CD4-positive, alpha-beta T cell treated with Interleukin-15 for 1 hour (primary cell): ENCODE measurements at regions not wholly inside any gene's neighbourhood (a gene's known extent, or its start where the extent isn't known, plus 50 kb on each side); places are given as distances from the start of the nearest gene placed in this dataset.
A peak's percentile ranks its signal among the peaks of the same experiment; 100 is the strongest.

Source experiments
- DNase-seq: peaks from one replicate; pipeline ENCODE4 v3.0.0-alpha.2; 2020

DNA sequence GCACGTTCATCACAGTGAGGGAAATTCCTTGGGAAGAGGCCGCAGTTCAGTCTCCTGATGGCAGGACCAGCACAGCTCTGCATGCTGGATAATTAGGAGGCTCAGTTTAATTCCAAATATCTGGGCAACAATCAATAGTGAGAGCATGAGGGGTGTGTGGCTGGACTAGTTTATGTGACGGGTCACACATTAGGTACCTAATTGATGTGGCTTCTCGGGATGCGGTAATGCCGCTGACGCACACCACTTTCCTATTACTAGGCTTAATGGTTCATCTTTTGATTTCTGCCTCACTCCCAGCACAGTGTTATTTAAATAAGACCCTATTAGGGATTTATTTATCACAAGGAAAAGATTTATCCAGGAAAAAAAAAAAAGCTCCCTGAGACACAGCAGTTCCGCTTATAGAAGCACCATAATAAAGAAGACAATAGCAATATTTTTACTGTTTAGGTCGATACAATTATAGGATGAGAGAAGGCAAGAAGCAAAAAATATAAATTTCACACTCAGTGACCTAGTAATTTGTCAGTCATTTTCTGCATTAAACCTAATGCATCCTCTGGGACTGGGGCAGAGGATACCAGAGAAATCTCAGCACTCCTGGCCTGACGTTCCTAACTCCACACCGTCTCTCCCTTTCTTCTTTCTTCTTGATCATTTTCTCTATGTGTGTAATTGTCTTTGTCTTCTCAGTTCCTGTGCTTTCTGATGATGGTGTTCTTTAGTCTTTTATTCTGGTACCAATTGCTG, 264.7 kb upstream of the SLC14A2 start:
- DNase-seq: no peak

DNA sequence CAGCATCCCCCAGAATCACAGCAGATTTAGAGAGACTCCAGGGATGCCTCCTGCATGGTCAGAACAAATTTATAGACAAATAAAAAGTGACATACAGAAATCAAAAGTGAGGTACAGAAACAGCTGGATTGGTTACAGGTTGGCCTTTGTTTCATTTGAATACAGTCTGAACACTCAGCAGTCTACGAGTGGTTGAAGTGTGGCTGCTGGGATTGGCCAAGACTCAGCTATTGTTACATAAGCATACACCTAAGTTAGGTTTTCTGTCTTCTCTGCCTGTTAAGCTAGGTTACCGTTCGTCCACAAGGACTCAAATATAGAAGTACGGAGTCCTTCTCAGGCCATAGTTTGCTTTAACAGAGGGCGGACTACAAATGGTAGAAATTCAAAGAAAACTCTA, 262.4 kb upstream of the SLC14A2 start:
- DNase-seq: no peak

DNA sequence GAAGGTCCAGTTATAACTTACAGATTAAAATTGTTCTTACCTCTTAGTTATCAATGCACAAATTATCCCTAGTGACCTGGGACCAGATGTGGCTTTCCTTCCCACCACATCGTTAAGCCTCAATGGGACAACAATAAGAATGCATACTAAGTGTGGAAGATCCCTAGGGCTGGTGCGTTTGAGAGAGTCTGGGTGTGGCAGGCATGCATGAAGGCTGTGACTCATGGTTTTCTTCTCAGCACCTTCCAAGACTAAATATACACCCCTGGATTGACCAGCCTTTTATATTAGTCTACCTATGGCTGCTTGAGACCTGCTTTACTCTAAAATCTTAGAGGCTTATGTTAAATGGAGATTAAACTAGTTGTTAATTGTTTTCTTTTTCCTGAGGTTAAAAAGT, 261.7 kb upstream of the SLC14A2 start:
- no peak for DNase-seq

DNA sequence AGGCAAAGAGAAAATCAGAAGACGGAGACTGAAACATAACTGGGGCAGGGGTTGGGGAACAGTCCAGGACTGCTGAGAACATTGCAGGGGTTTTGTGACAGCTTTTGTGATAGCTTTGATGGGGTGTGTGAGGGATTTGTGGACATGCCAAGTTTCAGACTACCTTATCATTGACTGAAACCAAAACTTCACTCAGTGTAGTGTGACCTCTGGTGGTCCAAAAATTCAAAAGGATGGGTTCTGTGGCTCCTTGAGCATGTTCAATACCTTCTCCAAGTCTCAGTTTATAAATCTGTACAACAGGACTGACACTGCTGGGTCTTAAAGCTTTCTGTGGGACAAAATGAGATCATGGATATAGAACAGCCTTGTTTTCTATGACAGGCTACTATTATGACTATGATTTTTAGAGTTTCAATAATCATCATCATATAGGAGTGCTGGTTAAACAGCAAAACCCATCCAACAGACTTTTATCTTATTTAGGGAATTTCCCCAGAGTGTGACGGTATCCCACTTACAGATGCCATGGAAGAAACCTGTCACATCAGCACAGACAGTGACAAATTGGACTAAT, 259.2 kb upstream of the SLC14A2 start:
- no peak for DNase-seq

DNA sequence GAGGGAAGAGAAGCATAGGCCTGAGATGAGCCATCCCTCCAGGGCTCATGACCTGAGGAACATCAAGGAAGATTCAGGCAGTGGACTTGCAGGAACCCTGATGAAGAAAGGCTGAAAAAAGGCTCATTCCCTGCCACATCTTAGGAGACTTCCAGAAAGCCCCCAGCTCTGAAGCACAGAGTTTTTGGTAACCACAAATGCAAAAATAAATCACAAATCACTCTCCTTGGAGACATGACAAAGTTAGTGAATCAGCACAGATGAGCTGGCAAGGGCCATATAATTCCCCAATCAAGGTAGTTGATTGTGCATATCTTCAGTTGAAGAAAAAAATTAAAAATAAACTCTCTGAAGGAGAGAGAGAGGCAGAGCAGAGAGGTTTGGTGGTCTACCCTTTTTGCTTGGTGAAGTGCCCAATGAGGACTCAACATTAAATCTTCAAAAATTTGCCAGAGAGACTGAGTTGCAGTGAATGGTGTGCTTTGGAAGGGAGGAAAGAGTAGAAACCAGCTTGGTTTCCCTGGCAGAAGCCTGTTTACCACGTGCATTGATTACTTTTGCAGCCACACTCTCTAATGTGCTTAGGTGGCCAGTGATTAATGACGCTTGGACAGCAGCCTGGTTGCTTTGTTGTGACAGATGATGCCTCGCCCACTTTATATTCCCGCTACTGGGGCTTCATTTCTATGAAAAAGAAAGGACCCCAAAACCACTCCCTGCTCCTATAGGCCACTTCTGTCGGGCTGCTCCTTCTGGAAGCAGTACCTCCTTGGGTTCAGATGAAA, 257.4 kb upstream of the SLC14A2 start:
- DNase-seq: no peak

DNA sequence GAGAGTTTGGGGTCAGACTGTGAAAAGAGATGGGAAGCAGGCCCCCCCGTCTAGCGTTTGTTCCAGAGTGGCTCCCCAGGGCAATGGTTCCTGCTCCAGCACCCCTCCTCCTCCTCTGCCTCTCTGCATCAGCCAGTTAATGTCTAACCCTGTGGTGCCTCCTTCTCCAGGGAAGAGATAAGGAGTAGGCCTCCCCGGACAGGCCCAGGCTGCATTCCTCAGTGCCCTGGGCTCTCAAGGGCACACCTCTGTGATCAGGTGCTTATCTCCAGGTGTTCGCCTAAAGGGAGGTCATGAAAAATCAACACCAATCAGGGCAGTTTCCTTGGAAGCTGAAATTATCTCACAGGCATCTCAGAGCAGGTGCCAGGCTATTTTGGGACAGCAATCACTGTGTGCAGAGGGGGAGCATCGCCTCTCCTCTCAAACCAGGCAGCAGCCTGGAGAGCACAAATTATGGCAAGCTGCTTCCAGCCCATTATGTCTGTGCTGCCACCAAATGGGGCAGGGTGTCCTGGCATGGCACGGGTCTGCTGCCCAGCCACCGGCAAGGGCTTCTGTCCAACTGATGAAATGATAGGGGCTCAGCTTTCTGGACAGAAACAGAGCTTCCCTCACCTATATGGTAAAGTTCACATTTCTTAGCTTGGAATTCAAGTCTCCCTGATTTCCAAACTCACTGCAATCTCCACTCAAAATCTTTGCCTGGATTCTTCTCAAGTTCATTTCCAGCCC, 255.8 kb upstream of the SLC14A2 start:
- DNase-seq: no peak

DNA sequence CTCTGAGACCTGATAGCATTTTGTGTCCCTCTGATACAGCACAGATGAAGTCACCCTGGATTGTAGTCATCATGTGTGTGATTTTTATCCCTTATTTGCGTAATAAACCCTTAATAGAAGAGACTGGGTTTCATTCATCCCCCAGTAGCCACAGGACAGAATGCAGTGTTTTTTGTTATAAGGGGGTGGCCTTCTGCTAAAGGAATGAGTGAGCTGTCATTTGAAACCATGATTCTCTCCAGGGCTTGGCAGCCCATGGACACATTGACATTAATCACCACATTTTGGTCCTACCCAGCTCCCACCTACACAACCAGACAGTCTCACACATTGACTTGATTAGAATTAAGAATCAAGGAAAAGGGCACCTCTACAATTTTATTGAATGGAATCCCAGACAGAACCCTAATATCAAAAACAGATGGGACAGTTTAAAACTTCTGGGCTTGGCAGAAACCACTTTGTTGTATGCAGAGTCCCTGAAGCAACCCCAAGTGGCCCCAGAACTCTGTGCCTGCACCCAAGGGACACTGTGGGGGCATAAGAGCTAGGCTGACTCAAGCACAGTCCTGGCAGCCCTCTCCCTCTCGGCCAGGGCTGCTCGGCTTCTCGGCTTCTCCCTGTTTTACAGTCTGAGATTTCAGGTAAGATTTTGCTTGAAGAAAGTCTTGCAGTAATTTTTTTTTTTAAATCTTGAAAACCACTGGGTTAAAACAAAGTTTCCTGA, 254.0 kb upstream of the SLC14A2 start:
- no peak for DNase-seq

DNA sequence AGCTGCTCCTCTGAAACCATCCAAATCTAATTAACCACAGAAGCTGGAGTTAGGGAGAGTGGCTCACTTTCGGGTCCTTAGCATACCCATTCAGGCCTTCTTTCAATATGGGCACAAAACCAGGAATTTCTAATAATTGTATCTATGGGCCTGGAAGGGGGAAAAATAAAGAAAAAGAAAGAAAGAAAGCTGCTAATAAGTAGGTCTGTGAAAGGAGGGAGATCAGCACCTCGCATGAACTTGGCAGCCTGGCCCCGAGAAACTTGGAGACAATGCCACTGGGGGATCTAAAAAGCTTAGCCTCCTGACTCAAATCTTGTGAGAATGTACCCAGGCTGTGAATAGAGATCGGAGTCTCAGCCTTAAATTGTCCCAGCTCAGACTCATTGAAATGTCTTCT, 252.1 kb upstream of the SLC14A2 start:
- DNase-seq: no peak

DNA sequence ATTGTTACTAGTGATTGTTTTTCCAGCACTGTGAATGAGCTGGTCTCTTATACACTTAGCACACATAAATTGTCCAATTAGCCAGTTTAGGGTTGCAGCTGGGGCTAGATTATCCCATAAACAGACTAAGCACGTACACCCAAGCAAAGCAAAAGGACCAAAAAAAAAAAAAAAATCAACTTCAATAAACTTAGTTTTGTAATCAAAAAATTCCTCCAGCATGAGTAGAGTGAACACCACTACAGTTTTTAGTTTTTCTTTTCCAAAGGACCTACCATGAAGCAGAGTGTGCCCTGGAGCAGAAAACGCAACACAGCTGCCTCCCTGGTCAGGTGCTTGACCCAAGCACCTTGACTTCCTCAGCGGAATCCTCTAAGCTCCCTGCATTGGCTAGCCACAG, 249.4 kb upstream of the SLC14A2 start:
- no peak for DNase-seq

DNA sequence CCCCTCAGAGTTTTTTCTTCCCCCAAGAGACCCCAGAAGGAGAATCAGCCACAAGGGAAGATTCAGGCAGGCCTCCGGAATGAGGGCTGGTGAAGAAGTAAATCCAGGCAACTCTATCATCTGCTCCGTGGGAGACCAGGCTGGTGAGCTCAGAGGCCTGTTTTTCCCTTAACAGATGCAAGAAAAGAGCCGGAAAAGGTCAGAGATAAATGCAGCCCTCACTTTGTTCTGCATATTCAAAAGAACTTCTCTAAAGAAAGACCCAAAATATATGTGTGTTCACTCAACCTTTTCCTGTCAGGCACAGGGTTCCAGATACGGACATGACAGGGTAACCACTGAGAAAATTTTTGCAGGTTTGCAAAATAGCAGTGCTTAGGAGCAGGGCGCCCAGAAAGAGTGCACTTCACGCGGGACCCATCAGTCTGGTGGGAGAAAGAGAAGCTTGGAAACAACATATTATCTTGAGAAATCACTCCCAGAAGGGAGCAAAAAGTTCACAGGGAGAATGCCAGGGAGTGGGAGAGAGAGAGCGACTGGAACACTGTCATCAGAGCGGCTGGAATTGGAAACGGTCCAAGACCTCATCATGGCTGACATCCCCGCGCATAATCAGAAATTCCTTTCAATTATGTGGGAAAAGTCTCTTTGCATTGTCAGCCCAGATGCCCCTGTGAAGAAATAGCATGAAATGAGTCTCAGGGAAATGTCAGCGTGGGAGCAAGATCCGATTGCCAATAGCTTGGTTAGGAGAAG, 244.8 kb upstream of the SLC14A2 start:
- no peak for DNase-seq

DNA sequence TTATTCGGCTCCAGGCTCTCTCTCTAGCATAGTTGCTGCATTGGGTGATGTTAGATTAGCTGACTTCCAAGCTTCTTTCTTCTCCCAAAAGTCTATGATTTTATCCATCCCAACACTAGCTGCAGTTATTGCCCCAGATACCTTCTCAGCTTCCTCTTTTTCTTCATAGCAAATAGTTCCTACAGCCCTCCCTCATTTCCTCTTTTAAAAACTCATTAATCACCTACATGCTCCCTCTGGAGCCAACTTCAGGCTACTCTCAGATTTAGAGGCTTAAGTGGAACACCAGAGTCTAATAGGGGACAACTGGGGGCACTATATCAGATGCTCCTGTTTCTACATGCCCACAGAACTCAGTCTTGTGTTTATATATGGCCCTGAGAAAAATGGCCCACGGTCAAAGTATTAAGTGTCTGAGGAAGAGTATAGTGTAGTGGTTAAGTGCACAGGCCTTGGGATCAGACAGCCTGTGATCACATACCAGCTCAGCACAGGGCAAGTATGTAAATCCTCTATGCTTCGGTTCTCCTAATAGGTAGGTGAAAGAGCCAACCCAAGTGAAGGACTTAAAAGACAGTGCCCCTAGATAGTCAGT, 241.9 kb upstream of the SLC14A2 start:
- no peak for DNase-seq

DNA sequence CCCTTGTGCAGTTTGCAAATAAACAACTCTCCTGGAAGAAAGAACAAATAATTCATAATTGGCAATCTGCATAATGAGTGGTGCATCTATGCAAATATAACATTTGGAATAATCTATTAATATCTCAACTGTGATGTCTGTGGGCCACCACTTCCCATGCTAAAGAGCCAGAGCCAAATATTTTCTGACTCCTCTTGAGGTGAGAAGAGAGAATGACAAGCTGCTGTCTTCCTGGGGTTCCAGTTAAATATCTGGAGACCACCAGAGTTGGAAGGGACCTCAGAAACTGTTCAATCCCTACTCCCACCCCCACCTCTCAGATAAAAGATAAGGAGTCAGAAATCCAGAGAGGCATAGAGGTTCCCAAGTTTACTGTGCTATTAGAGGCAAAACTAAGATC, 241.0 kb upstream of the SLC14A2 start:
- no peak for DNase-seq

DNA sequence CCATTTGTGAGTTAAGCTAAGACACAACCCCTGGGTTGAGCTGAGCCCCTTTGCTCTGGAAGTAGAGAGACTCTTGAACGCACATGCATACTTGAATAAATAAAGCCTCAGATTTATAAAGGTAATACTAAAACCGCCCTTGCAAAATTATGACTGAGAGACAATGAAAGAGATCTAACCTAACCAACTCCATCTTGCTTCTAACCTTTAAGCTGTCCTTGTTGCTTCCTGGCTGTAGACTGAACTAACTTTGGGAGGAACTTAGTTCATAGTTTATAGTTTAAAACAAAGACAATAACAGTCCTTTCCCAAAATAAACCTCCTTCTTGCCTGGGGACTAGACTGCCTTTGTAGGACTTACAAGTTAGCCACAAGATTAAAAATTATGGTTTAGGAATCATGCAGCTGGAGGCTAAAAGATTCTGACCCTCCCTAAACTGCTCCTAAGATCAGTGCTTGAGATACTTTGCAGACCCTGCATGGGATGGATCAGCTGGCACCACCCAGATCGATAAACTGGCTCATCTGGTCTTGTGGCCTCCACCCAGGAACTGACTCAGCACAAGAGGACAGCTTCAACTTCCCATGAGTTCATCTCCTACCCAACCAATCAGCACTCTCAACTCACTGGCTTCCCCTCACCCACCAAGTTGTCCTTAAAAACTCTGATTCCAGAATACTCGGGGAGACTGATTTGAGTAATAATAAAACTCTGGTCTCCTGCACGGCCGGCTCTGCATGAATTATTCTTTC, 240.2 kb upstream of the SLC14A2 start:
- DNase-seq: no peak

DNA sequence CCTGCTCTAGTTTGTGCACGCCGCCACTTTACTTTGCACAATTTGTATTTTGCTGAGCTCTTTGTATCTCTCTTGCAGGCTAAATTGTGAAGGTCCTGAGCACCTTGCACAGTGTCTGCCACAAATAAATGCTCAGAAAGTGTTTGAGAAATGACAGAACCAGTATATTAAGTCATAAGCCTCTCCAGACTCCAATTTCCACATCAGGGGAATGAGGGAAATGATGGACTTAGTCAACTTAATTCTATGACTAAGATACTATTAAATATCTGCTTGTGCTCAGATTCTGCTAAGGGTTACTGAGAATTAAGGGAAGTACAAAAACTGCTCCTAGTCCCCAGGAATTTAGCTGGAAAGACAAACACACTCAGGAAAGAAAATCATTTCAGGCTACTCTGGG, 239.1 kb upstream of the SLC14A2 start:
- DNase-seq: no peak

DNA sequence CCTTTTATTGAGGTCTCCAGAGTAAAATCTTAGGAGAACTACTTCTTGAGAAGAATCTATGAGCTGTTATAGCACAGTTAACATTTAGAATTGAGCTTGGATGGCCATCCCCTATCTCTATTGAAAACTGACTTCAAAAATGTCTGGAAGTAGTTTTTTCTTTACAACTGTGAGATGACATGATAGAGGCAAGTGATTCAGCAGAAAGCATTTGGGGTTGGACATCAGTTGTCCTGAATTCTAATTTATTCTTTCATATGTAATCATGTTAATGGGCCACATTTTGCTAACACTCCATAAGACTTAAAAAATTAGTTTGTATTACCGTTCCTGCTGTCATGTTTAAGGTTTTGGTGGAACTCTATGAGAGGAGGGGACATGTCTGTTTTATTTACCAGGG, 237.0 kb upstream of the SLC14A2 start:
- no peak for DNase-seq

DNA sequence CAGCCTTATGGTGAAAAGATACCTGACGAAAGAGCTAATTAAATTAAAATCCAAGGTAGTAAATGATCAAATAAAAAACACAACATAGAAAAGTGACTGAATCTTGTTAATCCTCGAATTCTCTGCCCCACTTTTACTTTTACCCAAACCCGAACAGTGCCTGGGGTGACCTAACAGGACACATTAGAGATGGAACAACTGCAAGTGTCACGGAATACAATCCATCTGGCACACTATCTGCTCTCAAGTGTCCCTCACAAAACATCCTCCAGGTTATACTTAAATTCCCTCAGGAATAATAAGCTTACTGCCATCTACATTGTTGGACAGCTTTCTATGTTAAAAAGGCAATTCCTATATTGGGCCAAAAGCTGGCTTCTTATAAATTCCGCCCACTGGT, 236.3 kb upstream of the SLC14A2 start:
- no peak for DNase-seq

DNA sequence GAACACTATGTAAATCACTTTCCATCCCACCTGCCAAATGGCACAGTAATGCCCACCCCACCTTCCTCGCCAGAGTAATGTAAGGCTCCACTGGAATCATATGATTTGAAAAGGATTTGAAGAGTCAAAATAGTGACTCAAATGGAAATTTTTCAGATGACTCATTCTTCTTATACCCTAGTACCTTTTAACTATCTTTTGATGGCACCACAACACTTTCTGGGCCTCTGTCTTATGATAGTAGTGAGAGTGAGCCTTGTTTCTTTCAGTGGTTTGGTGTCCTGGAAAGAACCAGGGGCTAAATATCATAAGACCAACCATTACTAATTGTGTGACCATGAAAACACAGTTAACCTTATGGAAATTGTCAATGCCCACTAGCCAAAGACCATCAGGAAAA, 235.4 kb upstream of the SLC14A2 start:
- DNase-seq: no peak

DNA sequence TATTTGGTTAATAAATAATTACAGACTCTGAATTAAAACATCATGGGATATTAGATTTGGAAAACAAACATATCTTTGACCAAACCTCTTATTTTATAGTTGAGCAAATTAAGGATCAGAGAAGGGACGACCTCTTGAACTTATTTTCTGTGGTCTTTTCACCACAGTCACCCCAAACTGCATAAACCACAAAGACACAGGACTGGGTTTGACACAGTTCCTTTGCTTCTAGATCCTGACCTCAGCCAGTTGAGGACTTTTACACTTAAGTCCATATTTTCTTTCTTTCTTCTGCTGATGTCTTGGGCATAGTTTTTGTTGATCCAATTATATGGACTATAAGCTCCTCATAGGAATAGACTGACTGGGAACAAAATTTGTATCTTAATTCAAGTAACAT, 234.0 kb upstream of the SLC14A2 start:
- DNase-seq: no peak

DNA sequence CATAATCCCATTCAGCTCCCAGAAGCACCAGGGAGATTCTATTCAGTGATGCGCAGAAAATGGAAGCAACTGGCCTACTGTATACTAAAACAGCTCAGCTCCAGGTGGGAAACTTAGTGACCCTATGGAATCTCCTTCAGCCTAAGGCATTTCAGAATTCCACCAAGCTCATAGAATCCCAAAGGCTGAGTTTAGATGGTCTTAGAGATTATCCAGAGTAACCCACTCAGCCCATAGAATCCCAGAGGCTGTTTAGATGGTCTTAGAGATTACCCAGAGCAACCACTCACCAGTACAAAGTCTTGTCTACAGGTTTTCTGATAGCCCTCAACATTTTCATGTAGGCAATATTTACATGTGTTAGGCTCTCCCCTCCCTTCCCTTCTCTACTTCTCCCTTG, 232.0 kb upstream of the SLC14A2 start:
- DNase-seq: no peak

DNA sequence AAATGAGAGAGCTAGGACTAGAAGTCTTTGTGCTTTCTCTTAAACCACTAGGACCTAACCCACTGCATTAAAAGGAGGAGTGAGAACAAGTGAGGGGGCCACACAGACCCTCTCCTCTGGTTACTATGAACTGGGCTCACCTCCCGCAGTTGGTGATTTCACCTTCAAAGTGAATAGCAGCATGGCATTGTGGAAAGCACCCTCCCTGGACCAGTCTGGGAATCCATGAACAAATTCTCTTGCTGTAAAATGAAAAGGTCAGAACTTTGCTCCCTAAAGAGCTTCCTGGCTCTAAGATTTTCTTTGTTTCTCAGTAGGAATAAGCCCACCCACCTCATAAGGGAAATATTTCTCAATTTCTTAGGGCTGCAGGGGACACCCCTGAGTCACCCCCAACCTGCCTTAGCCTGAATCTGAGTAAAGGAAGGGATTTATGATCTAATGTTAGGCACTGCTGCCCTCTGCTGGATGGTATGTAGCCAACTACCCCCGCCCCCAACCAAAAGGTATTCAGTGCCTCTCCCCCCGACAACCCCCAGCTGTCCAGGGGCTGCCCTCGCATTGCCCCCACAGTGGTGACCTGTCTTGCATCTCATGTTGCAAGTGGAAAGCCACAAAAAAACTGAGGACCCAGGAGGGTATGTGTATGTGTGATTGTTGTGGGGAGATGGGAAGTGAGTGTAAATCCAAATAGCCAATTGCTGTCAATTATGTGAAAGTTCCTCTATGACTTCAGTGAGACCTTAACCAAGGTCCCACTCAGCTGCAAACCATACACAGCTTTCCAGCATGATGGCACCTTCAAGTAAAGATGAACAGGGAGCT, 230.9 kb upstream of the SLC14A2 start:
- peak; percentile 20 for DNase-seq
